ENCODE measurements at regions not wholly inside any gene's neighbourhood (a gene's known extent, or its start where the extent isn't known, plus 50 kb on each side); places are given as distances from the start of the nearest gene placed in this dataset.

GRCh38 chr7:106392590-106392989 is 107.8 kb upstream of the NAMPT start:
- Histone ChIP-seq H3K36me3 (ENCODE audit: control insufficient read depth, insufficient read depth, low read length) (no peaks in the 10 kb centered on the region), H3K27me3 (ENCODE audit: control insufficient read depth, insufficient read depth, low read length) (no peaks in the 10 kb centered on the region), H3K4me1 (ENCODE audit: control insufficient read depth, insufficient read depth, low read length) (no peaks in the 10 kb centered on the region), H3K9me3 (ENCODE audit: control insufficient read depth, insufficient read depth, low read length) (no peaks in the 10 kb centered on the region), H3K27ac (ENCODE audit: low read length) (no peak overlapping the region), H3K4me3 (ENCODE audit: low read length) (no peak overlapping the region)
- intact Hi-C loops (cut with micrococcal nuclease) = no loop called here
- Mint-ChIP-seq H3K27ac (no peak overlapping the region), H3K9me3 (peaks cover 0 to 2% of the 10 kb centered on the region in 2 donors), H3K36me3 (no peaks in the 10 kb centered on the region), H3K27me3 (ENCODE audit: low read depth in 2 of 2) (peaks cover 16 to 20% of the 10 kb centered on the region in 2 donors), H3K4me3 (no peak overlapping the region), H3K4me1 (no peaks in the 10 kb centered on the region)
- ATAC-seq = no peak
- 78% methylated on average over 2 of the region's 2 CpGs for WGBS (ENCODE audit: insufficient coverage)
- TF ChIP-seq CTCF (IDR thresholded peaks at IDR 0.05) = no peak
- DNase-seq = no peak

- Mint-ChIP-seq H3K27ac (no peak overlapping the region), H3K36me3 (no peaks in the 10 kb centered on the region), H3K4me1 (no peaks in the 10 kb centered on the region), H3K4me3 (no peak overlapping the region), H3K9me3 (peaks cover 0 to 2% of the 10 kb centered on the region in 2 donors), H3K27me3 (ENCODE audit: low read depth in 2 of 2) (peaks cover 16% of the 10 kb centered on the region in 2 donors)
- Histone ChIP-seq H3K27ac (ENCODE audit: low read length) (no peak overlapping the region), H3K36me3 (ENCODE audit: control insufficient read depth, insufficient read depth, low read length) (no peaks in the 10 kb centered on the region), H3K9me3 (ENCODE audit: control insufficient read depth, insufficient read depth, low read length) (no peaks in the 10 kb centered on the region), H3K4me3 (ENCODE audit: low read length) (no peak overlapping the region), H3K4me1 (ENCODE audit: control insufficient read depth, insufficient read depth, low read length) (no peaks in the 10 kb centered on the region), H3K27me3 (ENCODE audit: control insufficient read depth, insufficient read depth, low read length) (no peaks in the 10 kb centered on the region)
- 89% methylated on average over 4 of the region's 4 CpGs for WGBS (ENCODE audit: insufficient coverage)
- no peak for ATAC-seq
- no peak for TF ChIP-seq CTCF (IDR thresholded peaks at IDR 0.05)
- intact Hi-C loops (cut with micrococcal nuclease) = no loop called here
- no peak for DNase-seq
Measured at GRCh38 chr7:106392144-106392543, 107.4 kb upstream of the NAMPT start.

DNA sequence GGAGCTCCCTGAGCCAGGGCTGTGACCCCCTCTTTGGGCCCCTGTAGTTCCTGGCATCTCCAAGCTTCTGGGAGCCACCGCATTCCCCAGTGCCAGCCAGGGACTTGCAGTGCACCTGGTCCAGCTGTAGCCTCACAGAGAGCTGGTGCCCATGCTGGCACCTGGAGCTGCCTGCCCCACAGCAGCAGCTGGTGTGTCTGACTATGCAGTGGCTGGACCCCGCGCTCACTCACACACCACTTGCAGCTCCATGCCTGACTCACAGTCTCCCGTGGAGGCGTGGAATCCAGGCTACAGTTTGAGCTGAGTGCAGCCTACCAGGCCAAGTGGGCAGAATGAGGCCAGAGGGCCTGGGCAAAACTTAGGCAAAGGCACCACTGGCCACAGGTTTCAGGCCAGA is 102.2 kb upstream of the NAMPT start:
- no peak for DNase-seq
- Mint-ChIP-seq H3K9me3 (no peaks in the 10 kb centered on the region), H3K36me3 (no peaks in the 10 kb centered on the region), H3K27me3 (ENCODE audit: low read depth in 2 of 2) (peaks cover 0 to 10% of the 10 kb centered on the region in 2 donors), H3K27ac (no peak overlapping the region), H3K4me3 (no peak overlapping the region), H3K4me1 (no peaks in the 10 kb centered on the region)
- no peaks in the 10 kb centered on the region for H3K27me3 ChIP-seq (ENCODE audit: control insufficient read depth, insufficient read depth, low read length)
- WGBS (ENCODE audit: insufficient coverage) = 94% methylated on average over 5 of the region's 5 CpGs
- no peaks in the 10 kb centered on the region for H3K4me1 ChIP-seq (ENCODE audit: control insufficient read depth, insufficient read depth, low read length)
- intact Hi-C loops (cut with micrococcal nuclease) = no loop called here
- ATAC-seq = no peak
- no peak for TF ChIP-seq CTCF (IDR thresholded peaks at IDR 0.05)
- no peak overlapping the region for H3K4me3 ChIP-seq (ENCODE audit: low read length)
- H3K36me3 ChIP-seq (ENCODE audit: control insufficient read depth, insufficient read depth, low read length) = no peaks in the 10 kb centered on the region
- no peaks in the 10 kb centered on the region for H3K9me3 ChIP-seq (ENCODE audit: control insufficient read depth, insufficient read depth, low read length)
- H3K27ac ChIP-seq (ENCODE audit: low read length) = no peak overlapping the region

DNA sequence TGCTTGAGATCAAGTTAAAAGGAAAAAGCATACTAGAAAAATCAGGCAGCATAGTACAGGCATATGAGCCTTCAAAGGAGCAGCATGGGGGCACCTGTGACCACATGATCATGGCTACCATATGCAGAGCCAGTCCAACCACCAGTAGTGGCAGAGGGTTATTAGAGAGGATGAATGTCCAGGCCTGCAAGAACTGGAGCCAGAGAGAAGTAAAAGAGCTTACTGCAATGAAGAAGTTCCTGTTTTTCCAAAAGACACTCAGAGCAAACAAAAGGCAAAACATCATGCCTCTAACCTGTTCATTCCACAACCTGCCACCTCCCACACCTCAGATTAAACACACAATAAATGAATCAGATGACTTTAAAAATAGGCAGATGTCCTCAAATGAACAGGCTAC is 99.6 kb upstream of the NAMPT start:
- H3K36me3 ChIP-seq (ENCODE audit: control insufficient read depth, insufficient read depth, low read length) = no peaks in the 10 kb centered on the region
- H3K4me1 ChIP-seq (ENCODE audit: control insufficient read depth, insufficient read depth, low read length) = no peaks in the 10 kb centered on the region
- no peak for TF ChIP-seq CTCF (IDR thresholded peaks at IDR 0.05)
- no peaks in the 10 kb centered on the region for H3K9me3 ChIP-seq (ENCODE audit: control insufficient read depth, insufficient read depth, low read length)
- Mint-ChIP-seq H3K36me3 (no peaks in the 10 kb centered on the region), H3K4me1 (no peaks in the 10 kb centered on the region), H3K27ac (no peak overlapping the region), H3K9me3 (no peaks in the 10 kb centered on the region), H3K4me3 (no peak overlapping the region), H3K27me3 (ENCODE audit: low read depth in 2 of 2) (peaks cover 0 to 13% of the 10 kb centered on the region in 2 donors)
- no peak overlapping the region for H3K4me3 ChIP-seq (ENCODE audit: low read length)
- H3K27ac ChIP-seq (ENCODE audit: low read length) = no peak overlapping the region
- no peak for DNase-seq
- H3K27me3 ChIP-seq (ENCODE audit: control insufficient read depth, insufficient read depth, low read length) = no peaks in the 10 kb centered on the region
- no peak for ATAC-seq
- intact Hi-C loops (cut with micrococcal nuclease) = no loop called here
